IgD-negative memory B cell (primary cell): ENCODE measurements at regions not wholly inside any gene's neighbourhood (a gene's known extent, or its start where the extent isn't known, plus 50 kb on each side); places are given as distances from the start of the nearest gene placed in this dataset.
"Not testable (repeated sequence)": the region's sequence is repeated elsewhere in the genome, so short reads cannot be mapped to it uniquely, and the experiment has no call there.

Experiments used
- H3K27ac Mint-ChIP-seq, 3 donors: one replicate each; pipeline ENCODE4 v1.8.0; 2020 to 2022; ENCODE audit warnings: mild to moderate bottlenecking in 3 of 3, mixed read lengths in 3 of 3, moderate library complexity in 1 of 3
- H3K27me3 Mint-ChIP-seq: one replicate; pipeline ENCODE4 v1.8.0; 2021; ENCODE audit warnings: mixed read lengths
- H3K36me3 Mint-ChIP-seq: one replicate; pipeline ENCODE4 v1.8.0; 2020; ENCODE audit warnings: mild to moderate bottlenecking, mixed read lengths
- H3K4me1 Mint-ChIP-seq, 3 donors: one replicate each; pipeline ENCODE4 v1.8.0; 2020 to 2022; ENCODE audit warnings: mixed read lengths in 3 of 3, mild to moderate bottlenecking in 1 of 3
- H3K4me3 Mint-ChIP-seq, 4 donors: one replicate each; pipeline ENCODE4 v1.8.0; 2020 to 2022; ENCODE audit warnings: mild to moderate bottlenecking in 4 of 4, mixed read lengths in 4 of 4, moderate library complexity in 3 of 4
- H3K9me3 Mint-ChIP-seq, 3 donors: one replicate each; pipeline ENCODE4 v1.8.0; 2020 to 2021; ENCODE audit warnings: mixed read lengths in 3 of 3, mild to moderate bottlenecking in 1 of 3

DNA sequence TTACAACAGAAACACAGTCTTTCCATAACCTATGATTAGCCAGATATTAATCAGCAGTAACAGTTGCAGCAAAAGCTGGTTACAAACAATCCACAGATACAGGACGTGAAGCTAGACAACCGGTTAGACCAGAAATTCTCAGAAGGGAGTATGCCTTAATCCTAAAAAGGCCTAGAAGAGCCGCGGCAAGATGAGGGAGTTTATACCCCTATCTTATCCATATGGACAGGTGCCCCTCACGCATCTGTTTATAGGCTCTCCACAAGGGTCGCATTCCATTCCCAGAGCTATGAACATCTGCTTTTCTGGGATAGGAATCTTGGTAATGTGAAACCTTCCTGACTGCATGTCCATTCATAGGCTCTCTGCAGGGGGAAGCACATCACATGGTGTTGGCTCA, 237.9 kb downstream of the WNT5A start:
- H3K4me1 Mint-ChIP-seq, H3K27ac Mint-ChIP-seq: not testable (repeated sequence)

DNA sequence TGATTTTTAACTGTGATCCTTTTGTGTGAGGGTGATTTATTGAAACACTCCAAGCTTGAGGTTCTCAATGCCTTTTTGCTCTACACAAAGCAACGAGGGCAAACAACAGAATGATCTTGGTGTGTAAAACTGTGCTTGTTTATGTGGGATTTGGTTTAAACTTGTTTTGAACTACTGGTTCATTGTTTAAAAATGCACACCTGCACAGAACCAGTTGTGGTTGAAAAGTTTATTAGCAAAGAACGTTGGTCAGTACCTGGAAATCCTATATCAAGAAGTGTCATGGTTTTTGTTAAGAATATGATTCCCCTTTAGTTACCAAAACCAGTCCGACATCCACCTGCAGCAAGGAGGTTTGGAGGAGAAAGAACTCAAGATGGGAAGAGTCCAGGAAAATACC, 239.4 kb downstream of the WNT5A start:
- no peak overlapping the region for H3K27ac Mint-ChIP-seq
- H3K4me1 Mint-ChIP-seq, result no peaks in the 10 kb centered on the region
- no peak overlapping the region for H3K4me3 Mint-ChIP-seq
- H3K27me3 Mint-ChIP-seq, result no peaks in the 10 kb centered on the region
- H3K36me3 Mint-ChIP-seq, result no peaks in the 10 kb centered on the region
- H3K9me3 Mint-ChIP-seq, result peaks cover 6 to 16% (median 6%) of the 10 kb centered on the region in 3 donors

More for the DNA sequence above, 237.9 kb downstream of the WNT5A start:
- H3K4me3 Mint-ChIP-seq, H3K36me3 Mint-ChIP-seq, H3K27me3 Mint-ChIP-seq: not testable (repeated sequence)
- H3K9me3 Mint-ChIP-seq, result peaks cover 6 to 16% (median 8%) of the 10 kb centered on the region in 3 donors

- no peaks in the 10 kb centered on the region for H3K36me3 Mint-ChIP-seq
- H3K27ac Mint-ChIP-seq, result no peak overlapping the region
- H3K4me3 Mint-ChIP-seq, result no peak overlapping the region
- peaks cover 6 to 16% (median 6%) of the 10 kb centered on the region in 3 donors for H3K9me3 Mint-ChIP-seq
- no peaks in the 10 kb centered on the region for H3K27me3 Mint-ChIP-seq
- no peaks in the 10 kb centered on the region for H3K4me1 Mint-ChIP-seq
Measured at GRCh38 chr3:55246033-55246432, 241.1 kb downstream of the WNT5A start.

DNA sequence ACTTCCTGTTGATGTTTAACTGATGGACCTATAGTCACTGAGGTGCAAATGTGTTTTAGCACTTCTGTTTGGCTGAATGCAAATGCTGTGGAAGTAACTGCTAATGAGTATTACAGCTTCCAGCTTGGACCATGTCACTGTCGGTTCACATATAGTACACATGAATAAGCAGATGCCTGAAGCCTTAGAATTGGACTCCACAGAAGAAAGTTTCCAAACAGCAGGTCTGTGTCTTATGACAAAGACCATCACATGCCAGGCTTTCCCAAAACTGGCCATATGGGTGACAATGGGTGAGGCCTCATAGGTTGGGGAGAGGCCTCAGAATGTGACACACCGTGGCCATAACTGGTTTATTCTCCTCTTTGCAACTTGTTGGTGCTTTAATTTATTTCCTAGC, 241.8 kb downstream of the WNT5A start:
- Mint-ChIP-seq H3K4me3 (no peak overlapping the region), H3K9me3 (peaks cover 6 to 18% (median 6%) of the 10 kb centered on the region in 3 donors), H3K27me3 (no peaks in the 10 kb centered on the region), H3K4me1 (no peaks in the 10 kb centered on the region), H3K36me3 (no peaks in the 10 kb centered on the region), H3K27ac (no peak overlapping the region)

GRCh38 chr3:55244247-55244646, 242.9 kb downstream of the WNT5A start:
- Mint-ChIP-seq H3K9me3 (peaks cover 4 to 14% (median 4%) of the 10 kb centered on the region in 3 donors), H3K27me3 (no peaks in the 10 kb centered on the region), H3K4me3 (no peak overlapping the region), H3K27ac (no peak overlapping the region), H3K4me1 (no peaks in the 10 kb centered on the region), H3K36me3 (no peaks in the 10 kb centered on the region)

DNA sequence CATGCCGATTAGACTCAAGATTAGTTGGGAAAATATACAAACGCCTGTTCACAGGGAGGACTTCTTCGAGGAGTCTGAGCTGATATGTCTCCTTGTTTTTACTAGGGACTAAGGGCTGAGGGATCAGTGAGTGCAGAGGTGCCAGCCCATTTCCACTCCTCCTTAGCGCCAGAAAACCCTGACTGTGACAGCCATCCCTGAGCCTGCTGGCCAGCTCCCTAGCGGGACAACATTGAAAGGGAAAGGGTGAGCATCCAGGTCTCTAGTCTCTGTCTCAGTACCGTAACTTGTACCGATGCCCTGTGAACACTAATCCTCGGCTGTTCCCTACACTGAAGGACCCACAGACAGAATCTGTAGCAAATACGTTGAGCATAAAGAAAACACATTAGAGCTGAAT, 243.4 kb downstream of the WNT5A start:
- Mint-ChIP-seq H3K36me3 (no peaks in the 10 kb centered on the region), H3K4me3 (no peak overlapping the region), H3K27ac (no peak overlapping the region), H3K27me3 (no peaks in the 10 kb centered on the region), H3K4me1 (no peaks in the 10 kb centered on the region), H3K9me3 (peaks cover 0 to 11% (median 0%) of the 10 kb centered on the region in 3 donors)

DNA sequence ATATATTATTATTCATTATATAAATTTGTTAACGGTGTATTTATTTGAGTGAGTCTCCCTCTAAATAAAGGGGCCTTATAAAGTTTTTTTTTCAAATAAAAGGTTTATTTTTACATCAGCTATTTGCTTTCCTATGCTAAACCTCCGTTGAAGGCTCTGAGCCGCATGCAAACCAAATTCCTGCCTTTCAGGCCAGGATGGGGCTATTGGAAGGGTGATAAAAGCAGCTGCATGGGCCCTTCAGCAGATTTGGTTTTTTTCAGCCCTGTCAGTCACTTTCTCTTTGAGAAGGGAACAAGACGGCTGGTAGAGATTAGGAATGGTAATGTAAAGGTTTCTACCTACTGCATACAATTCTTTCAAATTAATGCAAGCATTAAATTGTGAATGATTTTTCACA, 244.2 kb downstream of the WNT5A start:
- Mint-ChIP-seq H3K27me3 (no peaks in the 10 kb centered on the region), H3K36me3 (no peaks in the 10 kb centered on the region), H3K9me3 (peaks cover 0 to 9% (median 0%) of the 10 kb centered on the region in 3 donors), H3K4me3 (no peak overlapping the region), H3K4me1 (no peaks in the 10 kb centered on the region), H3K27ac (no peak overlapping the region)

- H3K4me1 Mint-ChIP-seq, result no peaks in the 10 kb centered on the region
- H3K4me3 Mint-ChIP-seq, result no peak overlapping the region
- H3K36me3 Mint-ChIP-seq, result no peaks in the 10 kb centered on the region
- peaks cover 0 to 8% (median 0%) of the 10 kb centered on the region in 3 donors for H3K9me3 Mint-ChIP-seq
- H3K27ac Mint-ChIP-seq, result no peak overlapping the region
- H3K27me3 Mint-ChIP-seq, result no peaks in the 10 kb centered on the region
Measured at GRCh38 chr3:55241098-55241497, 246.0 kb downstream of the WNT5A start.

GRCh38 chr3:55235416-55235815, 251.7 kb downstream of the WNT5A start:
- Mint-ChIP-seq H3K36me3 (no peaks in the 10 kb centered on the region), H3K4me1 (no peaks in the 10 kb centered on the region), H3K27ac (no peak overlapping the region), H3K4me3 (no peak overlapping the region), H3K27me3 (peaks cover 1% of the 10 kb centered on the region), H3K9me3 (peaks cover 2 to 5% (median 3%) of the 10 kb centered on the region in 3 donors)

DNA sequence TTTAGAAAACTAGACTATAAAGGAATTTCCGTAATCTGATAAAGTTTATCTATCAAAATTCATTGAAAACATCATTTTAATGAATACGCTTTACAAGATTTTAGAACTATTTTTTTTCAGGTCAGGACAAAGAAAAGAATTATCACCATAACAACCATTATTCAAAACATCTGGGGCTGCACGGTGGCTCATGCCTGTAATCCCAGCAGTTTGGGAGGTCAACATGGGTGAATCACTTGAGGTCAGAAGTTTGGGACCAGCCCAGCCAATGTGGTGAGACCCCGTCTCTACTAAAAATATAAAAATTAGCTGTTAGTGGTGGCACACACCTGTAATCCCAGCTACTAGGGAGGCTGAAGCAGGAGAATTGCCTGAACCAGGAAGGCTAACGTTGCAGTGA, 260.4 kb downstream of the WNT5A start:
- Mint-ChIP-seq H3K4me1 (no peaks in the 10 kb centered on the region), H3K4me3 (no peak overlapping the region), H3K27me3 (no peaks in the 10 kb centered on the region), H3K9me3 (peaks cover 0 to 4% (median 0%) of the 10 kb centered on the region in 3 donors), H3K36me3 (no peaks in the 10 kb centered on the region), H3K27ac (no peak overlapping the region)

GRCh38 chr3:55218577-55218976, 268.5 kb downstream of the WNT5A start:
- Mint-ChIP-seq H3K27me3 (no peaks in the 10 kb centered on the region), H3K4me3 (no peak overlapping the region), H3K4me1 (no peaks in the 10 kb centered on the region), H3K27ac (peak overlapping the region in 1 of 3 donors; percentile 87), H3K36me3 (no peaks in the 10 kb centered on the region), H3K9me3 (peaks cover 2 to 28% (median 10%) of the 10 kb centered on the region in 3 donors)

- H3K4me1 Mint-ChIP-seq, result no peaks in the 10 kb centered on the region
- H3K27ac Mint-ChIP-seq, result no peak overlapping the region
- H3K27me3 Mint-ChIP-seq, result no peaks in the 10 kb centered on the region
- H3K9me3 Mint-ChIP-seq, result peaks cover 0 to 7% (median 3%) of the 10 kb centered on the region in 3 donors
- peaks cover 2% of the 10 kb centered on the region for H3K36me3 Mint-ChIP-seq
- no peak overlapping the region for H3K4me3 Mint-ChIP-seq
Measured at GRCh38 chr3:55207744-55208143, 279.4 kb downstream of the WNT5A start.

DNA sequence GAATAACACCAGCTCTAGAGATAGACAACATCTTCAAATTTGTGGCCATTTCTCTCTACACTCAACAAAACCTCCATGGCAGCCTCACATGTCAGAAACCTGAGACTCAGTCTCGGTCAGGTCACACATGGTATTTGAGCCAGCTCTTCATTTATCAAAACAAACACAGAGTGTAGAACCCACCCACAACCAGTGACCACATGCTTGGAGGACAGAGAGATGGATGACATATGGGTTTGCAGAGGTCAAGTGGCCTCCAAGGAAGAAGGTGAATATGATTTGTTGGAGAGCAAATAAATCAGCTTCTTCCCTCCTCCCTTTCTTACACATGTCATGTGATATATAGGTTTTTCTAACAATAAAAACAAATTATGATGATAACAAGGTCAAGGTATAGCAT, 278.1 kb upstream of the LRTM1 start:
- Mint-ChIP-seq H3K27me3 (no peaks in the 10 kb centered on the region), H3K27ac (no peak overlapping the region), H3K4me3 (no peak overlapping the region), H3K36me3 (peaks cover 2% of the 10 kb centered on the region), H3K4me1 (no peaks in the 10 kb centered on the region), H3K9me3 (peaks cover 0 to 4% (median 2%) of the 10 kb centered on the region in 3 donors)

DNA sequence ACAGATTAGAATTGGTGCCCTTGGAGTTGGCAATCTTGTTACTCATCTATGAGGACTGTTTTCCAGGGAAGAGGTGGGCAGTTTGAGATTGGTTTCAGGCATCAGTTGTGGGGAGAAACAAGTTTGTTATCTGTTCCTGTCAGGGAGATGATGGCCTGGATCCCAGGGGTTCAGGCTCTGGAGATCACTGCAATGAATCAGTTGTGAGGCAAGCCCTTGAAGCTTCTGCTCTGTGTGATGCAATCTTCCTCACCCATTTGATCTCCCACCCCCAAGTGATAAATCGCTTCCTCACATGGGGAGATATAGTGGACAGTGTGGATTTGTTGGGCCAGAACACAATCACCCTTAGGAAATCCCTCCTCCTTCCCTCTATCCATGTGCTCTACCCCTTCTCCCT, 276.6 kb upstream of the LRTM1 start:
- Mint-ChIP-seq H3K4me1 (no peaks in the 10 kb centered on the region), H3K4me3 (no peak overlapping the region), H3K36me3 (peaks cover 2% of the 10 kb centered on the region), H3K27ac (no peak overlapping the region), H3K9me3 (peaks cover 0 to 2% (median under 1%) of the 10 kb centered on the region in 3 donors), H3K27me3 (no peaks in the 10 kb centered on the region)

- H3K4me1 Mint-ChIP-seq, result no peaks in the 10 kb centered on the region
- peaks cover 0 to 6% (median 2%) of the 10 kb centered on the region in 3 donors for H3K9me3 Mint-ChIP-seq
- no peaks in the 10 kb centered on the region for H3K27me3 Mint-ChIP-seq
- no peak overlapping the region for H3K27ac Mint-ChIP-seq
- H3K36me3 Mint-ChIP-seq, result peaks cover 2% of the 10 kb centered on the region
- no peak overlapping the region for H3K4me3 Mint-ChIP-seq
Measured at GRCh38 chr3:55203546-55203945, 275.7 kb upstream of the LRTM1 start.

- no peak overlapping the region for H3K27ac Mint-ChIP-seq
- peaks cover 0 to 6% (median 2%) of the 10 kb centered on the region in 3 donors for H3K9me3 Mint-ChIP-seq
- no peaks in the 10 kb centered on the region for H3K4me1 Mint-ChIP-seq
- H3K36me3 Mint-ChIP-seq, result peaks cover 2% of the 10 kb centered on the region
- H3K4me3 Mint-ChIP-seq, result no peak overlapping the region
- peaks cover 2% of the 10 kb centered on the region for H3K27me3 Mint-ChIP-seq
Measured at GRCh38 chr3:55203006-55203405, 275.1 kb upstream of the LRTM1 start.

- H3K4me1 Mint-ChIP-seq, result no peaks in the 10 kb centered on the region
- H3K27me3 Mint-ChIP-seq, result peaks cover 2% of the 10 kb centered on the region
- H3K27ac Mint-ChIP-seq, result no peak overlapping the region
- H3K36me3 Mint-ChIP-seq, result peaks cover 2% of the 10 kb centered on the region
- H3K9me3 Mint-ChIP-seq, result peaks cover 0 to 6% (median 2%) of the 10 kb centered on the region in 3 donors
- H3K4me3 Mint-ChIP-seq, result no peak overlapping the region
Measured at GRCh38 chr3:55202326-55202725, 274.5 kb upstream of the LRTM1 start.
